WTC11 (cell line): ENCODE measurements at regions not wholly inside any gene's neighbourhood (a gene's known extent, or its start where the extent isn't known, plus 50 kb on each side); places are given as distances from the start of the nearest gene placed in this dataset.

ENCODE experiments used
- ATAC-seq: fragments of 200-7000 bp; cut with Tn5 transposase; 2 replicates; pipeline ENCODE4 v1.10.0; 2021; ENCODE audit warnings: mild to moderate bottlenecking, moderate library complexity
- CTCF ChIA-PET: fragments of 300-600 bp; sonication (Branson Sonifier 250); formaldehyde crosslinking; loops from one replicate; lab custom pipeline; 2021; ENCODE audit warnings: antibody characterized with exemption; lab: Charles Lee
- POLR2A ChIA-PET: fragments of 350-600 bp; sonication (Branson Sonifier 250); formaldehyde crosslinking; loops from one replicate; lab custom pipeline; 2021; ENCODE audit warnings: antibody characterized with exemption; lab: Charles Lee
- DNase-seq: peaks from one replicate; pipeline ENCODE4 v3.0.0; 2021; ENCODE audit warnings: low spot score
- H3K27ac Mint-ChIP-seq: 2 replicates; pipeline ENCODE4 v1.8.0; 2021; ENCODE audit warnings: mixed read lengths
- H3K27me3 Mint-ChIP-seq: 2 replicates; pipeline ENCODE4 v1.8.0; 2021; ENCODE audit warnings: low read depth, mild to moderate bottlenecking, moderate library complexity, mixed read lengths
- H3K36me3 Mint-ChIP-seq: 2 replicates; pipeline ENCODE4 v1.8.0; 2021; ENCODE audit warnings: mixed read lengths
- H3K4me1 Mint-ChIP-seq: 2 replicates; pipeline ENCODE4 v1.8.0; 2022; ENCODE audit warnings: mixed read lengths
- H3K4me3 Mint-ChIP-seq: 2 replicates; pipeline ENCODE4 v1.8.0; 2021; ENCODE audit warnings: mild to moderate bottlenecking, moderate library complexity, mixed read lengths
- H3K9me3 Mint-ChIP-seq: 2 replicates; pipeline ENCODE4 v1.8.0; 2021; ENCODE audit warnings: mixed read lengths
- CBFB ChIP-seq: sonication (generic); formaldehyde crosslinking; IDR thresholded peaks from 2 replicates; pipeline ENCODE4 v1.8.1; 2022; ENCODE audit warnings: mild to moderate bottlenecking, low read depth, missing genetic modification reagents
- ERG ChIP-seq: fragments of 250-450 bp; sonication (Bioruptor Pico); IDR thresholded peaks from 2 replicates; pipeline ENCODE4 v1.8.0; 2021; ENCODE audit warnings: mild to moderate bottlenecking
- FOXJ3 ChIP-seq: sonication (generic); formaldehyde crosslinking; IDR thresholded peaks from 2 replicates; pipeline ENCODE4 v1.9.0; 2021; ENCODE audit warnings: missing genetic modification reagents, mild to moderate bottlenecking, borderline replicate concordance
- IRF2 ChIP-seq: sonication (generic); formaldehyde crosslinking; IDR thresholded peaks from 2 replicates; pipeline ENCODE4 v1.8.0; 2022; ENCODE audit warnings: low read depth, missing genetic modification reagents, borderline replicate concordance
- JAZF1 ChIP-seq: fragments of 250-450 bp; sonication (Bioruptor Pico); IDR thresholded peaks from 2 replicates; pipeline ENCODE4 v1.9.0; 2021; ENCODE audit warnings: moderate library complexity, mild to moderate bottlenecking, inconsistent platforms
- MAX ChIP-seq: sonication (generic); formaldehyde crosslinking; IDR thresholded peaks from 2 replicates; pipeline ENCODE4 v1.8.0; 2022; ENCODE audit warnings: mild to moderate bottlenecking, missing genetic modification reagents
- PREB ChIP-seq: sonication (generic); formaldehyde crosslinking; IDR thresholded peaks from 2 replicates; pipeline ENCODE4 v1.8.1; 2022; ENCODE audit warnings: mild to moderate bottlenecking, missing genetic modification reagents, moderate library complexity, borderline replicate concordance
- RELA ChIP-seq: sonication (generic); formaldehyde crosslinking; IDR thresholded peaks from 2 replicates; pipeline ENCODE4 v1.8.1; 2022; ENCODE audit warnings: missing genetic modification reagents, mild to moderate bottlenecking, borderline replicate concordance
- TEAD4 ChIP-seq: sonication (generic); formaldehyde crosslinking; IDR thresholded peaks from 2 replicates; pipeline ENCODE4 v1.8.0; 2022; ENCODE audit warnings: mild to moderate bottlenecking, missing genetic modification reagents
- ZNF671 ChIP-seq: fragments of 250-450 bp; sonication (Bioruptor Pico); IDR thresholded peaks from 2 replicates; pipeline ENCODE4 v1.8.0; 2021; ENCODE audit warnings: mild to moderate bottlenecking
- TF ChIP-seq, protein P1 (sequence below): sonication (generic); formaldehyde crosslinking; conservative IDR thresholded peaks from 2 replicates; pipeline ENCODE4 v1.8.1; 2023; ENCODE audit warnings: mild to moderate bottlenecking, low read depth, missing genetic modification reagents, moderate library complexity
- TF ChIP-seq, protein P2 (sequence below): sonication (generic); formaldehyde crosslinking; IDR thresholded peaks from 2 replicates; pipeline ENCODE4 v1.8.1; 2023; ENCODE audit warnings: mild to moderate bottlenecking, missing genetic modification reagents, borderline replicate concordance
- TF ChIP-seq, protein P3 (sequence below): sonication (generic); formaldehyde crosslinking; IDR thresholded peaks from 2 replicates; pipeline ENCODE4 v1.8.0; 2023; ENCODE audit warnings: mild to moderate bottlenecking, missing genetic modification reagents

DNA sequence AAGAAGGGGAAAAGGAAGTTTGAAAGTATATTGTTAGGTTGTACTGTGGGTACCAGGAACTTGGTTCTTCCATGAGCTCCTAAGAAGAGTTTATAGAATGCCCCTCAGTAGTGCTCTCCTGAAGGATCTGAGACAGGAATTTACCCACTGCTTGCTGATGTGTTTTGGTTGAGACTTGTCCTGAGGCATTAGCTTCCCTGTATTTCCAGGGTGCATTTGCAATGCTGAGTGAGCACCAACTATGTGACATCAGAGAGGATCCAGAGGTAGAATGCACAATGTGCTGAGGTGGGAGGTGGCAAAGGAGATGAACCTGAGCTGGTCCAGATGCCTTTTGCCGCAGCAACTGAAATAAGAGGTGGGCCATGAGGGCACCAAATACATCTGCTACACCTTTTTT lies 64.3 kb upstream of the LRRC3B start:
- no peak for DNase-seq
- ChIA-PET CTCF (no interaction called here), POLR2A (no interaction called here)

GRCh38 chr3:26559227-26559626 lies 63.3 kb upstream of the LRRC3B start:
- no peaks in the 10 kb centered on the region for H3K27me3 Mint-ChIP-seq
- ATAC-seq, result no peak
- POLR2A ChIA-PET, result no interaction called here
- peaks cover 3% of the 10 kb centered on the region; the same call in 1 of the 2 replicates for H3K4me1 Mint-ChIP-seq
- no peaks in the 10 kb centered on the region for H3K9me3 Mint-ChIP-seq
- CTCF ChIA-PET, result no interaction called here
- no peak overlapping the region for H3K27ac Mint-ChIP-seq
- TF ChIP-seq, protein P1, sequence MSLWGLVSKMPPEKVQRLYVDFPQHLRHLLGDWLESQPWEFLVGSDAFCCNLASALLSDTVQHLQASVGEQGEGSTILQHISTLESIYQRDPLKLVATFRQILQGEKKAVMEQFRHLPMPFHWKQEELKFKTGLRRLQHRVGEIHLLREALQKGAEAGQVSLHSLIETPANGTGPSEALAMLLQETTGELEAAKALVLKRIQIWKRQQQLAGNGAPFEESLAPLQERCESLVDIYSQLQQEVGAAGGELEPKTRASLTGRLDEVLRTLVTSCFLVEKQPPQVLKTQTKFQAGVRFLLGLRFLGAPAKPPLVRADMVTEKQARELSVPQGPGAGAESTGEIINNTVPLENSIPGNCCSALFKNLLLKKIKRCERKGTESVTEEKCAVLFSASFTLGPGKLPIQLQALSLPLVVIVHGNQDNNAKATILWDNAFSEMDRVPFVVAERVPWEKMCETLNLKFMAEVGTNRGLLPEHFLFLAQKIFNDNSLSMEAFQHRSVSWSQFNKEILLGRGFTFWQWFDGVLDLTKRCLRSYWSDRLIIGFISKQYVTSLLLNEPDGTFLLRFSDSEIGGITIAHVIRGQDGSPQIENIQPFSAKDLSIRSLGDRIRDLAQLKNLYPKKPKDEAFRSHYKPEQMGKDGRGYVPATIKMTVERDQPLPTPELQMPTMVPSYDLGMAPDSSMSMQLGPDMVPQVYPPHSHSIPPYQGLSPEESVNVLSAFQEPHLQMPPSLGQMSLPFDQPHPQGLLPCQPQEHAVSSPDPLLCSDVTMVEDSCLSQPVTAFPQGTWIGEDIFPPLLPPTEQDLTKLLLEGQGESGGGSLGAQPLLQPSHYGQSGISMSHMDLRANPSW (CRISPR knock-in tag), result no peak
- TF ChIP-seq IRF2, result no peak
- no peak for TF ChIP-seq RELA
- no peak for TF ChIP-seq ZNF671 (CRISPR knock-in tag)
- TF ChIP-seq JAZF1 (CRISPR knock-in tag), result no peak
- TF ChIP-seq MAX (CRISPR knock-in tag), result no peak
- TF ChIP-seq, protein P2, sequence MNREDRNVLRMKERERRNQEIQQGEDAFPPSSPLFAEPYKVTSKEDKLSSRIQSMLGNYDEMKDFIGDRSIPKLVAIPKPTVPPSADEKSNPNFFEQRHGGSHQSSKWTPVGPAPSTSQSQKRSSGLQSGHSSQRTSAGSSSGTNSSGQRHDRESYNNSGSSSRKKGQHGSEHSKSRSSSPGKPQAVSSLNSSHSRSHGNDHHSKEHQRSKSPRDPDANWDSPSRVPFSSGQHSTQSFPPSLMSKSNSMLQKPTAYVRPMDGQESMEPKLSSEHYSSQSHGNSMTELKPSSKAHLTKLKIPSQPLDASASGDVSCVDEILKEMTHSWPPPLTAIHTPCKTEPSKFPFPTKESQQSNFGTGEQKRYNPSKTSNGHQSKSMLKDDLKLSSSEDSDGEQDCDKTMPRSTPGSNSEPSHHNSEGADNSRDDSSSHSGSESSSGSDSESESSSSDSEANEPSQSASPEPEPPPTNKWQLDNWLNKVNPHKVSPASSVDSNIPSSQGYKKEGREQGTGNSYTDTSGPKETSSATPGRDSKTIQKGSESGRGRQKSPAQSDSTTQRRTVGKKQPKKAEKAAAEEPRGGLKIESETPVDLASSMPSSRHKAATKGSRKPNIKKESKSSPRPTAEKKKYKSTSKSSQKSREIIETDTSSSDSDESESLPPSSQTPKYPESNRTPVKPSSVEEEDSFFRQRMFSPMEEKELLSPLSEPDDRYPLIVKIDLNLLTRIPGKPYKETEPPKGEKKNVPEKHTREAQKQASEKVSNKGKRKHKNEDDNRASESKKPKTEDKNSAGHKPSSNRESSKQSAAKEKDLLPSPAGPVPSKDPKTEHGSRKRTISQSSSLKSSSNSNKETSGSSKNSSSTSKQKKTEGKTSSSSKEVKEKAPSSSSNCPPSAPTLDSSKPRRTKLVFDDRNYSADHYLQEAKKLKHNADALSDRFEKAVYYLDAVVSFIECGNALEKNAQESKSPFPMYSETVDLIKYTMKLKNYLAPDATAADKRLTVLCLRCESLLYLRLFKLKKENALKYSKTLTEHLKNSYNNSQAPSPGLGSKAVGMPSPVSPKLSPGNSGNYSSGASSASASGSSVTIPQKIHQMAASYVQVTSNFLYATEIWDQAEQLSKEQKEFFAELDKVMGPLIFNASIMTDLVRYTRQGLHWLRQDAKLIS (CRISPR knock-in tag), result no peak
- no peak for TF ChIP-seq PREB (CRISPR knock-in tag)
- DNase-seq, result no peak
- no peak overlapping the region for H3K4me3 Mint-ChIP-seq
- no peaks in the 10 kb centered on the region for H3K36me3 Mint-ChIP-seq

More for the DNA sequence above, 64.3 kb upstream of the LRRC3B start:
- peaks cover 3% of the 10 kb centered on the region; the same call in 1 of the 2 replicates for H3K4me1 Mint-ChIP-seq
- H3K36me3 Mint-ChIP-seq, result no peaks in the 10 kb centered on the region
- ATAC-seq, result peak; percentile 60
- H3K4me3 Mint-ChIP-seq, result no peak overlapping the region
- no peaks in the 10 kb centered on the region for H3K9me3 Mint-ChIP-seq
- TF ChIP-seq, protein P3, sequence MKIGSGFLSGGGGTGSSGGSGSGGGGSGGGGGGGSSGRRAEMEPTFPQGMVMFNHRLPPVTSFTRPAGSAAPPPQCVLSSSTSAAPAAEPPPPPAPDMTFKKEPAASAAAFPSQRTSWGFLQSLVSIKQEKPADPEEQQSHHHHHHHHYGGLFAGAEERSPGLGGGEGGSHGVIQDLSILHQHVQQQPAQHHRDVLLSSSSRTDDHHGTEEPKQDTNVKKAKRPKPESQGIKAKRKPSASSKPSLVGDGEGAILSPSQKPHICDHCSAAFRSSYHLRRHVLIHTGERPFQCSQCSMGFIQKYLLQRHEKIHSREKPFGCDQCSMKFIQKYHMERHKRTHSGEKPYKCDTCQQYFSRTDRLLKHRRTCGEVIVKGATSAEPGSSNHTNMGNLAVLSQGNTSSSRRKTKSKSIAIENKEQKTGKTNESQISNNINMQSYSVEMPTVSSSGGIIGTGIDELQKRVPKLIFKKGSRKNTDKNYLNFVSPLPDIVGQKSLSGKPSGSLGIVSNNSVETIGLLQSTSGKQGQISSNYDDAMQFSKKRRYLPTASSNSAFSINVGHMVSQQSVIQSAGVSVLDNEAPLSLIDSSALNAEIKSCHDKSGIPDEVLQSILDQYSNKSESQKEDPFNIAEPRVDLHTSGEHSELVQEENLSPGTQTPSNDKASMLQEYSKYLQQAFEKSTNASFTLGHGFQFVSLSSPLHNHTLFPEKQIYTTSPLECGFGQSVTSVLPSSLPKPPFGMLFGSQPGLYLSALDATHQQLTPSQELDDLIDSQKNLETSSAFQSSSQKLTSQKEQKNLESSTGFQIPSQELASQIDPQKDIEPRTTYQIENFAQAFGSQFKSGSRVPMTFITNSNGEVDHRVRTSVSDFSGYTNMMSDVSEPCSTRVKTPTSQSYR, result no peak
- TF ChIP-seq MAX (CRISPR knock-in tag) (no peak), ERG (CRISPR knock-in tag) (no peak), TEAD4 (CRISPR knock-in tag) (no peak), FOXJ3 (CRISPR knock-in tag) (no peak), CBFB (CRISPR knock-in tag) (no peak)
- H3K27ac Mint-ChIP-seq, result no peak overlapping the region
- H3K27me3 Mint-ChIP-seq, result no peaks in the 10 kb centered on the region
